Endothelial cell (in vitro differentiated cells): ENCODE measurements at regions not wholly inside any gene's neighbourhood (a gene's known extent, or its start where the extent isn't known, plus 50 kb on each side); places are given as distances from the start of the nearest gene placed in this dataset.
A peak's percentile ranks its signal among the peaks of the same experiment; 100 is the strongest.

Source experiments
- DNase-seq: peaks from one replicate; pipeline ENCODE4 v3.0.0; 2021; ENCODE audit warnings: low spot score
- H3K27ac Mint-ChIP-seq: one replicate; pipeline ENCODE4 v1.8.0; 2021; ENCODE audit warnings: mixed read lengths, inconsistent platforms; ENCODE audit not compliant: unreplicated experiment
- H3K27me3 Mint-ChIP-seq: one replicate; pipeline ENCODE4 v1.8.0; 2021; ENCODE audit warnings: mild to moderate bottlenecking, moderate library complexity, mixed read lengths, inconsistent platforms; ENCODE audit not compliant: unreplicated experiment
- H3K36me3 Mint-ChIP-seq: one replicate; pipeline ENCODE4 v1.8.0; 2021; ENCODE audit warnings: mild to moderate bottlenecking, low read depth, mixed read lengths, inconsistent platforms; ENCODE audit not compliant: unreplicated experiment
- H3K4me1 Mint-ChIP-seq: one replicate; pipeline ENCODE4 v1.8.0; 2021; ENCODE audit warnings: mild to moderate bottlenecking, mixed read lengths, inconsistent platforms; ENCODE audit not compliant: unreplicated experiment
- H3K4me3 Mint-ChIP-seq: one replicate; pipeline ENCODE4 v1.8.0; 2021; ENCODE audit warnings: mild to moderate bottlenecking, mixed read lengths, inconsistent platforms; ENCODE audit not compliant: unreplicated experiment
- H3K9me3 Mint-ChIP-seq: one replicate; pipeline ENCODE4 v1.8.0; 2021; ENCODE audit warnings: mixed read lengths, inconsistent platforms; ENCODE audit not compliant: unreplicated experiment
- CTCF ChIP-seq: fragments of 200-600 bp; sonication (generic); IDR thresholded peaks from one replicate; pipeline ENCODE4 v1.5.0; 2021; ENCODE audit warnings: antibody characterized with exemption; ENCODE audit not compliant: unreplicated experiment

- H3K4me1 Mint-ChIP-seq, result peaks cover 33% of the 10 kb centered on the region
- no peak for DNase-seq
- no peaks in the 10 kb centered on the region for H3K36me3 Mint-ChIP-seq
- H3K27me3 Mint-ChIP-seq, result no peaks in the 10 kb centered on the region
- no peaks in the 10 kb centered on the region for H3K9me3 Mint-ChIP-seq
- peak overlapping the region; percentile 36 for H3K27ac Mint-ChIP-seq
- no peak for TF ChIP-seq CTCF
- H3K4me3 Mint-ChIP-seq, result no peak overlapping the region
These were observed 702.8 kb downstream of the CETN3 start for GRCh38 chr5:89706731-89707130.

- Mint-ChIP-seq H3K27me3 (no peaks in the 10 kb centered on the region), H3K36me3 (no peaks in the 10 kb centered on the region), H3K4me3 (no peak overlapping the region), H3K27ac (no peak overlapping the region), H3K4me1 (peaks cover 33% of the 10 kb centered on the region), H3K9me3 (no peaks in the 10 kb centered on the region)
- peak; percentile 8 for DNase-seq
- no peak for TF ChIP-seq CTCF
These were observed 705.7 kb downstream of the CETN3 start for GRCh38 chr5:89703817-89704216.

- Mint-ChIP-seq H3K27me3 (no peaks in the 10 kb centered on the region), H3K9me3 (no peaks in the 10 kb centered on the region), H3K36me3 (no peaks in the 10 kb centered on the region), H3K4me1 (peaks cover 3% of the 10 kb centered on the region), H3K4me3 (no peak overlapping the region), H3K27ac (no peak overlapping the region)
- DNase-seq, result no peak
- no peak for TF ChIP-seq CTCF
These were observed 711.5 kb downstream of the CETN3 start for GRCh38 chr5:89698028-89698427.

- Mint-ChIP-seq H3K4me3 (no peak overlapping the region), H3K27ac (no peak overlapping the region), H3K9me3 (no peaks in the 10 kb centered on the region), H3K36me3 (no peaks in the 10 kb centered on the region), H3K27me3 (no peaks in the 10 kb centered on the region), H3K4me1 (peaks cover 3% of the 10 kb centered on the region)
- DNase-seq, result no peak
- TF ChIP-seq CTCF, result no peak
These were observed 712.0 kb downstream of the CETN3 start for GRCh38 chr5:89697581-89697980.

- Mint-ChIP-seq H3K27me3 (no peaks in the 10 kb centered on the region), H3K27ac (no peak overlapping the region), H3K4me1 (peaks cover 3% of the 10 kb centered on the region), H3K9me3 (no peaks in the 10 kb centered on the region), H3K36me3 (no peaks in the 10 kb centered on the region), H3K4me3 (no peak overlapping the region)
- no peak for DNase-seq
- TF ChIP-seq CTCF, result no peak
These were observed 714.2 kb downstream of the CETN3 start for GRCh38 chr5:89695371-89695770.
